Stimulated activated CD4-positive, alpha-beta T cell treated with anti-CD3 and anti-CD28 coated beads, TNF-alpha, amount 100 ng/mL, for 4 hours (primary cell): ENCODE measurements at regions not wholly inside any gene's neighbourhood (a gene's known extent, or its start where the extent isn't known, plus 50 kb on each side); places are given as distances from the start of the nearest gene placed in this dataset.

Experiments
- DNase-seq, 3 experiments: peaks; one replicate each; pipeline ENCODE4 v3.0.0-alpha.2; 2020; ENCODE audit warnings: low read depth in 3 of 3

DNA sequence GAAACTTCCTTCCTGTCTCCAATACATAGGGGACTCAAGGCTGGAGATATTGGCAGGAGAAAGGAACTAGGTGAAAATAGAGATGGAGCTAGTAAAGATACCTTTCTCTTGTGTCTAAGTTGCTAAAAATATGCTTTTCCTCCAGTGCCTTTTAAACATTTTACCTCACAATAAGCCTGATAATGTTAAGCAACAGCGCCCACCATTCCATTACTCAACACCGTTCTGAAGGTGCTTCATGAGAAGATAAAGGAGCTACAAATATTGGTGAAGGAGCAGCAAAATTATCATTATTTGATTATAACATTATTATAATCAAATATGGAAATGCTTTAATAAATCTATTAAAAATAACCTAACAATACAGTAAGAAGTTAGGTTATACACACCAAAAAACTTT lies 83.6 kb upstream of the BARX2 start:
- no peak for DNase-seq

GRCh38 chr11:129291546-129291945 lies 84.1 kb upstream of the BARX2 start:
- no peak for DNase-seq

GRCh38 chr11:129290966-129291365 lies 84.7 kb upstream of the BARX2 start:
- no peak for DNase-seq

- DNase-seq: no peak
Observed at GRCh38 chr11:129289350-129290040, 86.2 kb upstream of the BARX2 start.

DNA sequence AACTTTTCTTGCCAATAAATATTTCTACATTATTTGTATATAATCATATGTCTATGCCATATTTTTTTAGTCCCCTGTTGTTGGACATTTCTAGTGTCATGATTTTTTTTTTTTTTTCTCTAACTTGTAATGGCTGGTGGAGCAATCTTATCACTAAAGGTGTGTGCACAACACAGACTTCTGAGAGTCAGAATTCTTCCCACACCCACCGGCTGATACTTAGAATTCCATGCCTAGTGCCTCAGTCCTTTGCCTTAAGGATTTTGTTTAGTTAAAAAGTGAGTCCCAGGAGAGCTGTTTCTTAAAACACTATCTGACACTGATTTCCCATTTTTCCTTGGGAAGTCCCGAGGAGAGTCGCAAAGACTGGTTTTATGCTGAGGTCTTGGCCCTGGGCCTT lies 87.7 kb upstream of the BARX2 start:
- DNase-seq: no peak

- DNase-seq: no peak
Observed at GRCh38 chr11:129286813-129287212, 88.8 kb upstream of the BARX2 start.

DNA sequence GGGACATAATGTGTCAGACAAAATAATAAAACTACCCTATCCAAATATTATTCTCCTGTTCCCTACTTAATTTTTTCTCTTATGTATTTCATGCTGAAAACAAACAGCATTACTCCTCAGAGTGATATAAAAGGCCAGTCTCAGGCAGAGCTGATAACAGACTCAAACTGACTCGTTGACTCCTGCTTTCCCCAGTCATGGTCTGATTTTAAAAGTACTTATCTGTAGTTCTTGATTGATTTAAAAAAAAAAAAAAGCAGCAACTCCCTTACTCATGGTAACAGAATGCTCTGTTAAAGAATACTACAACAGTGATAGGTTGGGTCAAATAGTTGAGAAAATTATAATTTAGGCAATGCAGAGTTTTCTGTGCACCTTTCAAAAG lies 90.3 kb upstream of the BARX2 start:
- DNase-seq: no peak

DNA sequence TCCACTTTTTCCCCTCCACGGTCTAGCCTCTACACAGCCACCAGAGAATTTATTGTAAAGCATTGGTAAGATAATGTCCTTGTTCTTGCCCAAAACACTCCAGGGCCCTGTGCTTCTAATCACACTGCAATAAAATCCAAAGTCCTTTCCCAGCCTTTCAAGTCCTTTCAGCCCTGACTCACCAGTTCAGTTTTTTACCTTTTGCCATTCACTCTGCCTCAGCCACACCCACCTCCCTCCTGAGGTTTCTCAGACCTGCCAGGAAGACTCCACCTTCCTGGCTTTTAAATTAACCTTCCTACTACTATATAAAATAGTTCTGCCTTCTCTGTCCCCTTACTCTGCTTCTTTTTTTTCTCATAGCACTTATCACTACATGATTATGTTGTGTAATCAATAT lies 91.0 kb upstream of the ARHGAP32 start:
- DNase-seq: no peak

DNA sequence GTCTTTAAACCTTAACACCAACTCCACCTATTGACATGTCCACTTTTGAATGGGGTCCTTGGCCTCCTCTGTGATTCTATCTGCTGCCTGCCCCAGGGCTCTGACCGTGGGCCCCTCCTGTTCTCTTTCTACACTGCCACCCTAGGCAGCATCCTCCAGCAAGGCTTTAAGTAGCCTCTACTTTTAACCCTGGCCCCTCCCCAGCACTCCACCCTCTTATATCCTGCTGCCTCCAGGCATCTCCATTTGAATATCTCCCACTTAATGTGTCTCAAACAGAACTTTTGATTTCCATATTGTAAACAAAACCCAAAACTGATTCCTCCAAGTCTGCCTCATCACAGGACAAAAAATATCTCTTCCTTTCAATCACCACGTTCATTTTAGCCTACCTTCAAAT lies 90.5 kb upstream of the ARHGAP32 start:
- DNase-seq: no peak

GRCh38 chr11:129281471-129282415 lies 89.6 kb upstream of the ARHGAP32 start:
- DNase-seq: no peak

- peak in 1 of 3 experiments; percentile 9 for DNase-seq
Observed at GRCh38 chr11:129280027-129280811, 88.1 kb upstream of the ARHGAP32 start.

GRCh38 chr11:129279326-129280026 lies 87.4 kb upstream of the ARHGAP32 start:
- DNase-seq: peak; percentile 41 to 62 (median 45)

DNA sequence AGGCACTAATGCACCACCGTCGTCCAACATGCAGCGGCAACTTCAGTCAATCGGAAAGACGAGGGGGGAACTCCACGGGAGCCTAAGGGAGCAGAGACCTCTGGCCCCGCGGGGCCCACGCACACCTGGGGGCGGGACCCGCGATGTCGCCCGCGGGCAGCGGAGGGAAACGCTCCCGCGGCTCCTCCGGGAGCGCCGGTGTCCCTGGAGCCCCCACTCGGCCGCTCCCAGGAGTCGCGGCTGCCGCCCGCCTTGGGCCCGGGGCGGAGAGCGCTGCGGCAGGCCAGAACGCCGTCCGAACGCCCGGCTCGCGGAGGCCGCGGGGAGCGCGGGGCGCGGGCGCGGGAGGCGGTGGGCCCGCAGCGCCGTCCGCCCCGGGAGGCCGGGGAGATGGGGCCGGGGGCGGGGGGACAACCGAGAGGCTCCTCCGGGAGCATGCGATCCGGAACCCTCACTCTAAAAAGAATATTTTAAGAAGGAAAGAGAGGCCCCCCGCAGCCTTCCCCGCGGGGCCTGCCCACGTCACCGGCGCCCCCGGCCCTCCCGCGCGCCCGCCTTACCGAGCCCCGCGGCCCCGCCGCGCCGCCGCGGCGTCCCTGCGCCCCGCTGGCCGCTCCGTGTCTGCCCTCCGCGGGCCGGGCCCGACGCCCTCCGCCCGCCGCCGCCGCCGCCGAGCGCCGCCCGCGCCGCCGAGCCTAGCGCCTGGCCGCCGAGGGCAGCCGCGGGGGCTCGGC lies 86.6 kb upstream of the ARHGAP32 start:
- DNase-seq: peak in 1 of 3 experiments; percentile 1

DNA sequence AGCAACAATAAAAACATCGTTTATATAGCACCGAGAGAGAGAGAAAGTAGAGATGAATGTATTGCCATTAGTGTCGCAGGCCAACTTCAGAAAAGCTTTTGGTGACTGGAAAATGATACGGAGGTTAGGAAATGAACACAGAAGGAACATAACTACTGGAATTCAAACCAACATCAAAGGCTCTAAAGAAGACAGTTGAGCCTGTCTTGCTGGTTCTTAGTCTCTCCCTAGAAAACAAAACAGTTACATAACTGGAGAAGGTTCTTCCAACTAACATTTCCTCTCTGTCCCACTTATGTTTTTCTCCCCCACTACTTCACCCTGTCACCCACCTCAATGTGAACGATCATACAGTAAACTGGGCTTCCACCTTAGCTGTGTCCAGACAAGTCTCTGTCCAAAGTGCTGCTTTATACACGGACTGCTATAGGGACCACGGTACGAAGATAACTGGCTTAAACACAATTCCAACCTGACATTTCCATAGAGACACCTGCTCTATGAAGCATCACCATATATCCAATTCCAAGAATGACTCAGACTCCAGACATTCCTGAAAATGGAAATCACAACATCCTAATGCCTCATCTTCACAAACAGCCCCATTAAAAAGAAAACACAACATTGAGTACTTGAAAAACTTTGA lies 85.2 kb upstream of the ARHGAP32 start:
- DNase-seq: no peak

DNA sequence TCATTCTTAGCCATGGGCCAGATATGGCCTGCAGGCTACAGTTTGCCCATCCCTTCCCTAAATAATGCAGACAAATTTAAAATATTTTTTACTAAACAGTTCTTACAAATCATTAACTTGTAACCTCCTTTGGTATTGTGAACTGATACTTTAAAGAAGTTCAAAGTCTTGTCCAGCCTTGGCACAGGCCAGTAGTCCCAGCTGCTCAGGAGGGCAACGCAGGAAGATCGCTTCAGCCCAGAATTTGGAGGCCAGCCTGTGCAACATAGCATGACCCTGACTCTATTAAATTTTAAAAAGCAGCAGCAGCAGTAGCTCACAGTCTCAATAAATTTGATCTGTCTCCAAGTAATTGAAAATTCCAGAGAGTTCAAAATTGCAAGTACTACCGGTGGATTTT lies 83.7 kb upstream of the ARHGAP32 start:
- DNase-seq: no peak

DNA sequence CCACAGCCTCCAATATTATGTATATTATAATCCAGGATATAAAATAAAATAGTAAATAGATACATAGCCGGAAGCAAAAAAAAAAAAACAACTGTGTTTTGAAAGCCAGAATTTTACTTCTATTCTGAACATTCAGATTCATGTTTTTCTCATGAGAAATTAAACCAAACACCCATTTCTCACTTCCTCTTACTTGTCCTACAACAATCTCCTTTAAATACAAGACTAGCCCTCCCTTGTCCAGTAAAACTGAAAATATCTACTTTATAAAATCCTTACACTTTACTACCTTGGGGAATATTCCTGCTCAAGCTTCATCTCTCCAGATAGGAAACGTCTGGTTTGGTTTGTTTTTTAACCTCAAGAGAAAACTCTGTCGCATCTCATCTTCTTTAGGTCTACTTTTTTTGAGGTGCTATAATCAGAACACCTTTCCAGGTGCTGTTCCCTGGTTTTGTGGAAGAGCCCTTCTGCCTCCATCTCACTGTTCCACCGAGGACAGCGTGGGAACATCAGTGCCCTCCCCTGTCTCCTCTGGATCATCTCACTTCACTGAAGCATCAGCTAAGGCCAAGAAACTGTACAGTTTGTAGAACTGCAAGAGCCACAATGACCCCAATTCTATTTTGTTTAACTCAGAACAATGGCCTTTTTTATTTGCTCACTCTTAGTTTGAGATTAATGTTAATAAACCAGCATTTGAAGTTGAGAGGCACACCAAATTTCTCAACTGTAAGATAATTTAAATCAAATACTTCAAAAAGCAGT lies 82.0 kb upstream of the ARHGAP32 start:
- DNase-seq: no peak

DNA sequence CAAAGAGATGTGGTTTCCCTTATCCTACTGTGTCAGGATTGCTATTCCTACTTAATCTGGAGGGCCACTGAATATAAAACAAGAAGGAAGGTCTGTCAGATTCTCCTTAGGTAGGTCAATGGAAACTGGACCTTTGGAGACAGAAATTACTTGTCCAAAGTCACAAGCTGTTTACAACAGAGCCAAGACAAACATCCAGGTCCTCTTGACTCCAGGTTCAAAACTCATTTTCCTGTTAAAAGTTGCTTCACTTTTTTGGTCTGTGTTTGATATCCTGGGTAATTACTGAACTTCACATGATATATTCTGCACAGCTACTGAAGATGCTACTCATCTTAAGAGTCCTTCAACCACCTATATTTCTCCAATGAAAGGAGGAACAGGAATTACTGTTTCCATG lies 81.2 kb upstream of the ARHGAP32 start:
- no peak for DNase-seq

DNA sequence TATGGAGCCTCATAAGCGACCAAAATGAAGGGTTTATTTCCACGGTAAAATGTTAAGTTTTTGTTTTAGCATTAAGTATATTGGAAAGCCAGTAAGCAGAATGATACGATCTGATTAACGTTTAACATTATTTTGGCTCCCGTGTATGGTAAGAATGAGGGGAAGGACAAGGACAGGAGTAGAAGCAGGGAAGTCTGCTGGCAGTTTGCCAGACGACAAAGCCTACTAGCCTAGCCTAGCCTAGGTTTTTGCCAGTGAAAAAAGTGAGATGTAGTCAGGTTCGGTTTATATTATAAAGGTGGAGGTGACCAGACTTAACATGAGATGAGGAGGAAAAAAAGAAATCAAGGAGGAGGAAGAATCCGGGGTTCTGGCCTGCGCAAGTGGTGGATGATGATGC lies 78.9 kb upstream of the ARHGAP32 start:
- DNase-seq: no peak

DNA sequence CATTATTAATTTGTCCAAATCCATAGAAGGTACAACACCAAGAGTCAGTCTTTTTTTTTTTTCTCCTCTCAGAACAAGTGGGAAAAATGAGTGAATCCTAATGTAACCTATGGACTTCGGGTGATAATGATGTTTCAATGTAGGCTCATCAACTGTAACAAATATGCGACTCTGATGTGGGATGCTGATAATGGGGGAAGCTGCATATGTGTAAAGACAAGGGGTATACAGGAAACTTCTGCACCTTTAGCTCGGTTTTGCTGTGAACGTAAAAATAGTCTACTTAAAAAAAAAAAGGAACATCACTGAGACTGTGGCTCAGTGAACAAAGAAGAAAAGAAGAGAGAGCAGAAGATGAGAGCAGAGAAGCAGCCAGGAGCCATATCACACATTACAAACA lies 78.3 kb upstream of the ARHGAP32 start:
- no peak for DNase-seq

DNA sequence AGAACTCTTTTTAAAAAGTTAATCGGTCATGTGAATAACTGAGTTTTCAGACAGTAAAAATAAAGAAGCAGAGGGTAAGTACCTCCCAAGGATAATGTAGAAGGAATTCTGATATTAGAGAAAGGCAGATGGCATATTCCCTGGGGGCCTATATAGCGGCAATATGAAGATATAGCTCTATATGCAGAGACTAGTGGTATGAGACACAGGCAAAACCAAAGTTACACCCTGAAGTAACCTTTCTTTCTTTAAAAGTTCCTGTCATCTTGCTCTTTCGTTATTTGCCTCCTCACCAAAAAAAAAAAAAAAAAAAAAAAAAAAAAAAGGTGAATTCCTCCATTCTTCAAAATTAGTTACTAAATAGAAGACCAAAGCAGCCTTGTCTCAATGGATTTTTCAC lies 76.2 kb upstream of the ARHGAP32 start:
- DNase-seq: no peak
